Gastrocnemius medialis (tissue), 4 donors: ENCODE measurements at regions not wholly inside any gene's neighbourhood (a gene's known extent, or its start where the extent isn't known, plus 50 kb on each side); places are given as distances from the start of the nearest gene placed in this dataset.

Source experiments
- ATAC-seq, 2 donors: fragments of 150-250 bp; one replicate each; pipeline ENCODE4 v1.9.1; 2016
- DNase-seq, 2 donors: peaks; one replicate each; pipeline ENCODE4 v3.0.0-alpha.2; 2019
- H3K27ac ChIP-seq, 4 donors: fragments of 200-600 bp; sonication (generic); 1 replicate in 1 of 4; 2 replicates in 3 of 4; pipeline ENCODE4 v1.5.1; 2016 to 2018; ENCODE audit warnings: mild to moderate bottlenecking in 2 of 4, moderate library complexity in 1 of 4
- H3K27me3 ChIP-seq, 3 donors: fragments of 200-600 bp; sonication (generic) in 2 of 3; 1 replicate in 1 of 3; 2 replicates in 2 of 3; pipeline versions ENCODE4 v1.5.1 to v1.6.0; 2016 to 2019; ENCODE audit warnings: mild to moderate bottlenecking in 1 of 3, moderate library complexity in 1 of 3
- H3K36me3 ChIP-seq, 2 donors: fragments of 200-600 bp; sonication (generic) in 1 of 2; one replicate each; pipeline ENCODE4 v1.5.1; 2017 to 2018
- H3K4me1 ChIP-seq, 2 donors: fragments of 200-600 bp; sonication (generic) in 1 of 2; one replicate each; pipeline ENCODE4 v1.5.1; 2016 to 2017; ENCODE audit warnings: mild to moderate bottlenecking in 2 of 2
- H3K4me3 ChIP-seq, 4 donors: fragments of 200-600 bp; sonication (generic) in 3 of 4; 1 replicate in 1 of 4; 2 replicates in 3 of 4; pipeline ENCODE4 v1.5.1; 2016 to 2019; ENCODE audit warnings: mild to moderate bottlenecking in 2 of 4
- H3K9me3 ChIP-seq, 3 donors: fragments of 200-600 bp; sonication (generic) in 2 of 3; 1 replicate in 1 of 3; 2 replicates in 2 of 3; pipeline ENCODE4 v1.5.1; 2016 to 2019
- CTCF ChIP-seq, 5 experiments: fragments of 450-650 bp in 3 of 5; fragments of 200-600 bp in 2 of 5; sonication (generic) in 2 of 5; IDR thresholded peaks in 4 of 5; conservative IDR thresholded peaks in 1 of 5; 1 replicate in 4 of 5; 2 replicates in 1 of 5; pipeline ENCODE4 v1.5.1; 2016 to 2019; ENCODE audit warnings: antibody characterized with exemption in 5 of 5, mild to moderate bottlenecking in 3 of 5, moderate library complexity in 3 of 5
- POLR2A ChIP-seq, 2 donors: fragments of 450-650 bp; IDR thresholded peaks; one replicate each; pipeline ENCODE4 v1.6.1; 2017; ENCODE audit warnings: antibody characterized with exemption in 2 of 2, mild to moderate bottlenecking in 2 of 2, moderate library complexity in 2 of 2
- in situ Hi-C, 4 donors: fragments of 200-750 bp; cut with MboI; loops; one replicate each; pipeline versions ENCODE4 v1.15.0 to v1.8.0; 2017; ENCODE audit warnings: low sequenced_read_pairs in 4 of 4
- intact Hi-C: fragments of 100-400 bp; cut with DNase I; formaldehyde crosslinking; loops from one replicate; pipeline ENCODE4 v1.15.1; 2023; ENCODE audit warnings: low total_unique reads

- Histone ChIP-seq H3K4me3 (no peak overlapping the region), H3K9me3 (no peaks in the 10 kb centered on the region), H3K27ac (no peak overlapping the region), H3K4me1 (no peaks in the 10 kb centered on the region), H3K27me3 (no peaks in the 10 kb centered on the region), H3K36me3 (no peaks in the 10 kb centered on the region)
- in situ Hi-C loops: no loop called here
- DNase-seq: no peak
- TF ChIP-seq CTCF (IDR thresholded peaks at IDR 0.05 in 4 of 5, conservative IDR thresholded peaks at IDR 0.05 in 1 of 5): no peak
- TF ChIP-seq POLR2A (IDR thresholded peaks at IDR 0.05): no peak
- ATAC-seq: no peak
- intact Hi-C loops: no loop called here
Observed at GRCh38 chr12:73321319-73321718, 1049.1 kb downstream of the TRHDE start.

GRCh38 chr12:73321776-73322175 lies 1049.6 kb downstream of the TRHDE start:
- no peak overlapping the region for H3K27ac ChIP-seq
- H3K4me3 ChIP-seq: no peak overlapping the region
- intact Hi-C loops (no loop called here), in situ Hi-C loops (no loop called here)
- no peaks in the 10 kb centered on the region for H3K27me3 ChIP-seq
- no peaks in the 10 kb centered on the region for H3K9me3 ChIP-seq
- H3K4me1 ChIP-seq: no peaks in the 10 kb centered on the region
- H3K36me3 ChIP-seq: no peaks in the 10 kb centered on the region
- DNase-seq (no peak), ATAC-seq (no peak)
- TF ChIP-seq POLR2A (IDR thresholded peaks at IDR 0.05) (no peak), CTCF (IDR thresholded peaks at IDR 0.05 in 4 of 5, conservative IDR thresholded peaks at IDR 0.05 in 1 of 5) (no peak)

GRCh38 chr12:73330584-73331351 lies 1058.6 kb downstream of the TRHDE start:
- H3K9me3 ChIP-seq: no peaks in the 10 kb centered on the region
- H3K4me1 ChIP-seq: no peaks in the 10 kb centered on the region
- in situ Hi-C loops: loop anchor here in 1 of 4 donors (25.0 kb wide), 1 partner anchor 107 kb away; no protein-coding TSS in a partner anchor
- no peaks in the 10 kb centered on the region for H3K36me3 ChIP-seq
- intact Hi-C loops: no loop called here
- H3K4me3 ChIP-seq: no peak overlapping the region
- DNase-seq: no peak
- ATAC-seq: no peak
- H3K27ac ChIP-seq: no peak overlapping the region
- H3K27me3 ChIP-seq: no peaks in the 10 kb centered on the region
- TF ChIP-seq CTCF (IDR thresholded peaks at IDR 0.05 in 4 of 5, conservative IDR thresholded peaks at IDR 0.05 in 1 of 5) (no peak), POLR2A (IDR thresholded peaks at IDR 0.05) (no peak)

GRCh38 chr12:73341559-73342247 lies 1069.5 kb downstream of the TRHDE start:
- in situ Hi-C loops: loop anchor here in 1 of 4 donors (25.0 kb wide), 1 partner anchor 96 kb away; no protein-coding TSS in a partner anchor
- intact Hi-C loops: no loop called here
- no peaks in the 10 kb centered on the region for H3K4me1 ChIP-seq
- TF ChIP-seq CTCF (IDR thresholded peaks at IDR 0.05 in 4 of 5, conservative IDR thresholded peaks at IDR 0.05 in 1 of 5) (no peak), POLR2A (IDR thresholded peaks at IDR 0.05) (no peak)
- H3K27me3 ChIP-seq: no peaks in the 10 kb centered on the region
- no peaks in the 10 kb centered on the region for H3K36me3 ChIP-seq
- no peak overlapping the region for H3K4me3 ChIP-seq
- no peaks in the 10 kb centered on the region for H3K9me3 ChIP-seq
- ATAC-seq (no peak), DNase-seq (no peak)
- no peak overlapping the region for H3K27ac ChIP-seq
